ENCODE measurements at regions not wholly inside any gene's neighbourhood (a gene's known extent, or its start where the extent isn't known, plus 50 kb on each side); places are given as distances from the start of the nearest gene placed in this dataset.

DNA sequence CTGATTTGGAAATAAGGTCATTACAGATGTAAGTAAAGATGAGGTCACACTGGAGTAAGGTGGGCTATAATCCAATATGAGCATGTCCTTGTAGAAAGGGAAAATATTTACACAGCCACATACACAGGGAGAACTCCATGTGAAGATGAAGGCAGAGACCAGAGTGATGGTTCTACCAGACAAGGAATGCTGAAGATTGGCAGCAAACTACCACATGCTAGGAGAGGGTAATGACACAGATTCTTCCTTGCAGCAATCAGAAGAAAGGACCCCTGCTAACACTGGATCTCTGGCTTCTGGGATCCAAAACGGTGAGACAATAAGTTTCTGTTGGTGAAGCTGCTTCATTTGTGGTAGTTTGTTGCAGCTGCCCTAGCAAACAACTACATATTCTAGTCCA, 56.0 kb upstream of the SPTSSB start:
- TF ChIP-seq, protein P1, sequence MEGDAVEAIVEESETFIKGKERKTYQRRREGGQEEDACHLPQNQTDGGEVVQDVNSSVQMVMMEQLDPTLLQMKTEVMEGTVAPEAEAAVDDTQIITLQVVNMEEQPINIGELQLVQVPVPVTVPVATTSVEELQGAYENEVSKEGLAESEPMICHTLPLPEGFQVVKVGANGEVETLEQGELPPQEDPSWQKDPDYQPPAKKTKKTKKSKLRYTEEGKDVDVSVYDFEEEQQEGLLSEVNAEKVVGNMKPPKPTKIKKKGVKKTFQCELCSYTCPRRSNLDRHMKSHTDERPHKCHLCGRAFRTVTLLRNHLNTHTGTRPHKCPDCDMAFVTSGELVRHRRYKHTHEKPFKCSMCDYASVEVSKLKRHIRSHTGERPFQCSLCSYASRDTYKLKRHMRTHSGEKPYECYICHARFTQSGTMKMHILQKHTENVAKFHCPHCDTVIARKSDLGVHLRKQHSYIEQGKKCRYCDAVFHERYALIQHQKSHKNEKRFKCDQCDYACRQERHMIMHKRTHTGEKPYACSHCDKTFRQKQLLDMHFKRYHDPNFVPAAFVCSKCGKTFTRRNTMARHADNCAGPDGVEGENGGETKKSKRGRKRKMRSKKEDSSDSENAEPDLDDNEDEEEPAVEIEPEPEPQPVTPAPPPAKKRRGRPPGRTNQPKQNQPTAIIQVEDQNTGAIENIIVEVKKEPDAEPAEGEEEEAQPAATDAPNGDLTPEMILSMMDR (conservative IDR thresholded peaks at IDR 0.05), result no peak
- TF ChIP-seq ZFX (IDR thresholded peaks at IDR 0.05), result no peak
